Sigmoid colon (tissue), 6 donors: ENCODE measurements at regions not wholly inside any gene's neighbourhood (a gene's known extent, or its start where the extent isn't known, plus 50 kb on each side); places are given as distances from the start of the nearest gene placed in this dataset.

Experiments used
- DNase-seq: peaks from one replicate; pipeline ENCODE4 v3.0.0-alpha.2; 2019
- H3K27ac ChIP-seq, 4 donors: fragments of 200-600 bp; sonication (generic); one replicate each; pipeline ENCODE4 v1.5.1; 2016 to 2019; ENCODE audit warnings: mild to moderate bottlenecking in 1 of 4
- H3K27me3 ChIP-seq, 3 donors: fragments of 200-600 bp; sonication (generic); one replicate each; pipeline ENCODE4 v1.5.1; 2019; ENCODE audit warnings: mild to moderate bottlenecking in 1 of 3
- H3K36me3 ChIP-seq, 4 donors: fragments of 200-600 bp; sonication (generic); one replicate each; pipeline ENCODE4 v1.5.1; 2016 to 2019
- H3K4me1 ChIP-seq, 4 donors: fragments of 200-600 bp; sonication (generic); one replicate each; pipeline ENCODE4 v1.5.1; 2017 to 2019
- H3K4me3 ChIP-seq, 4 donors: fragments of 200-600 bp; sonication (generic); one replicate each; pipeline ENCODE4 v1.5.1; 2017 to 2019; ENCODE audit warnings: mild to moderate bottlenecking in 2 of 4, moderate library complexity in 1 of 4
- H3K9me3 ChIP-seq, 4 donors: fragments of 200-600 bp in 3 of 4; sonication (generic) in 3 of 4; one replicate each; pipeline versions ENCODE4 v1.5.1 to v1.6.1; 2013 to 2019
- EP300 ChIP-seq, 4 donors: sonication (generic); formaldehyde crosslinking; IDR thresholded peaks; one replicate each; pipeline ENCODE4 v1.6.1; 2017; ENCODE audit warnings: antibody characterized with exemption in 4 of 4
- POLR2A ChIP-seq, 2 donors: fragments of 450-650 bp; IDR thresholded peaks; one replicate each; pipeline ENCODE4 v1.6.1; 2016; ENCODE audit warnings: antibody characterized with exemption in 2 of 2, mild to moderate bottlenecking in 2 of 2, moderate library complexity in 2 of 2
- POLR2AphosphoS5 ChIP-seq, 4 donors: sonication (generic); formaldehyde crosslinking; IDR thresholded peaks; one replicate each; pipeline ENCODE4 v1.6.1; 2017; ENCODE audit warnings: antibody characterized with exemption in 4 of 4
- WGBS, 2 donors: extraction: QIAGEN DNeasy Blood & Tissue Kit; methylation state at CpG; one replicate each; pipeline ENCODE4 v1.1.7; 2013; 5-methylcytosine and 5-hydroxymethylcytosine counted together
- intact Hi-C: fragments of 100-400 bp; cut with DNase I; formaldehyde crosslinking; loops from one replicate; pipeline ENCODE4 v1.15.1; 2023
- TF ChIP-seq, protein P1 (sequence below), 4 experiments: fragments of 450-650 bp in 3 of 4; fragments of 200-600 bp in 1 of 4; IDR thresholded peaks; one replicate each; pipeline ENCODE4 v1.5.1; 2016 to 2019; ENCODE audit warnings: antibody characterized with exemption in 4 of 4, mild to moderate bottlenecking in 3 of 4, moderate library complexity in 2 of 4
- donor health status: healthy with polysubstance abuse.
- donor health status: healthy.

GRCh38 chr5:138658676-138659075, 83.5 kb upstream of the HSPA9 start:
- H3K9me3 ChIP-seq = no peaks in the 10 kb centered on the region
- peak; percentile 21 for DNase-seq
- intact Hi-C loops = no loop called here
- H3K36me3 ChIP-seq = no peaks in the 10 kb centered on the region
- H3K27me3 ChIP-seq = no peaks in the 10 kb centered on the region
- H3K4me3 ChIP-seq = no peak overlapping the region
- H3K4me1 ChIP-seq = peaks cover 0 to 12% (median 10%) of the 10 kb centered on the region in 4 donors
- H3K27ac ChIP-seq = no peak overlapping the region
- TF ChIP-seq EP300 (IDR thresholded peaks at IDR 0.05) (no peak), POLR2AphosphoS5 (IDR thresholded peaks at IDR 0.05) (no peak), POLR2A (IDR thresholded peaks at IDR 0.05) (no peak)
- TF ChIP-seq, protein P1, sequence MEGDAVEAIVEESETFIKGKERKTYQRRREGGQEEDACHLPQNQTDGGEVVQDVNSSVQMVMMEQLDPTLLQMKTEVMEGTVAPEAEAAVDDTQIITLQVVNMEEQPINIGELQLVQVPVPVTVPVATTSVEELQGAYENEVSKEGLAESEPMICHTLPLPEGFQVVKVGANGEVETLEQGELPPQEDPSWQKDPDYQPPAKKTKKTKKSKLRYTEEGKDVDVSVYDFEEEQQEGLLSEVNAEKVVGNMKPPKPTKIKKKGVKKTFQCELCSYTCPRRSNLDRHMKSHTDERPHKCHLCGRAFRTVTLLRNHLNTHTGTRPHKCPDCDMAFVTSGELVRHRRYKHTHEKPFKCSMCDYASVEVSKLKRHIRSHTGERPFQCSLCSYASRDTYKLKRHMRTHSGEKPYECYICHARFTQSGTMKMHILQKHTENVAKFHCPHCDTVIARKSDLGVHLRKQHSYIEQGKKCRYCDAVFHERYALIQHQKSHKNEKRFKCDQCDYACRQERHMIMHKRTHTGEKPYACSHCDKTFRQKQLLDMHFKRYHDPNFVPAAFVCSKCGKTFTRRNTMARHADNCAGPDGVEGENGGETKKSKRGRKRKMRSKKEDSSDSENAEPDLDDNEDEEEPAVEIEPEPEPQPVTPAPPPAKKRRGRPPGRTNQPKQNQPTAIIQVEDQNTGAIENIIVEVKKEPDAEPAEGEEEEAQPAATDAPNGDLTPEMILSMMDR (IDR thresholded peaks at IDR 0.05) = no peak
- 79 to 84% methylated on average over 6 of the region's 6 CpGs for WGBS, 2 donors

DNA sequence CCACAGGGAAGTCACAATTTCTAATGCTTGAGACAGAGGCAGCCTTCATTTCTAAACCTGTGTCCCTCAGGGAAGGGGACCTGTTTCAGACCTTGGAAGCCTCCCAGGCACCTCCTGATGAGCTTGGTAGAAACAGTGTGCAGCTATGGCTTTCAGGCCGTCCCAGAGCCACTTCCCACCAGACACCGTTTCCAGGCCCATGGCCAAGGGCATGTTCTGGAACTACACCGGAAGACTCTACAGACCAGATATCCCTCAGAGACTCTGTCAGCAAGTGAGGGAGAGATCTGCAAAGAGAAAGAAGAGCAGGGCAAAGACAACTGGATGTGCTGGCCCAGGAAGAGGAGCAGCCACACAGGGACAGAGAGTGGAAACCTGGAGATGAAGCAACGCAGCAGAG, 82.2 kb upstream of the HSPA9 start:
- Histone ChIP-seq H3K4me3 (no peak overlapping the region), H3K27me3 (no peaks in the 10 kb centered on the region), H3K36me3 (no peaks in the 10 kb centered on the region), H3K4me1 (peaks cover 0 to 12% (median 10%) of the 10 kb centered on the region in 4 donors), H3K9me3 (no peaks in the 10 kb centered on the region), H3K27ac (peak overlapping the region in 3 of 4 donors; percentile 4 to 54 (median 34))
- peak; percentile 61 for DNase-seq
- TF ChIP-seq EP300 (IDR thresholded peaks at IDR 0.05) (no peak), POLR2AphosphoS5 (IDR thresholded peaks at IDR 0.05) (no peak), POLR2A (IDR thresholded peaks at IDR 0.05) (no peak)
- intact Hi-C loops = no loop called here
- WGBS, 2 donors = 88 to 93% methylated on average over 4 of the region's 4 CpGs

- intact Hi-C loops = no loop called here
- H3K4me3 ChIP-seq = no peak overlapping the region
- peak overlapping the region in 3 of 4 donors; percentile 4 to 54 (median 34) for H3K27ac ChIP-seq
- H3K9me3 ChIP-seq = no peaks in the 10 kb centered on the region
- 78 to 80% methylated on average over 4 of the region's 4 CpGs for WGBS, 2 donors
- H3K4me1 ChIP-seq = peaks cover 0 to 12% (median 10%) of the 10 kb centered on the region in 4 donors
- no peaks in the 10 kb centered on the region for H3K36me3 ChIP-seq
- no peaks in the 10 kb centered on the region for H3K27me3 ChIP-seq
- peak; percentile 35 for DNase-seq
- TF ChIP-seq POLR2AphosphoS5 (IDR thresholded peaks at IDR 0.05) = no peak
- TF ChIP-seq, protein P1 (IDR thresholded peaks at IDR 0.05) = no peak
- TF ChIP-seq POLR2A (IDR thresholded peaks at IDR 0.05) = no peak
- no peak for TF ChIP-seq EP300 (IDR thresholded peaks at IDR 0.05)
These were observed 81.7 kb upstream of the HSPA9 start for GRCh38 chr5:138656916-138657315.

GRCh38 chr5:138655530-138656190, 80.5 kb upstream of the HSPA9 start:
- peaks cover 0 to 12% (median 10%) of the 10 kb centered on the region in 4 donors for H3K4me1 ChIP-seq
- H3K9me3 ChIP-seq = no peaks in the 10 kb centered on the region
- H3K27me3 ChIP-seq = no peaks in the 10 kb centered on the region
- peak overlapping the region in 1 of 4 donors; percentile 31 for H3K27ac ChIP-seq
- intact Hi-C loops = no loop called here
- WGBS, 2 donors = 89 to 90% methylated on average over 6 of the region's 6 CpGs
- H3K36me3 ChIP-seq = no peaks in the 10 kb centered on the region
- TF ChIP-seq POLR2A (IDR thresholded peaks at IDR 0.05) (no peak), EP300 (IDR thresholded peaks at IDR 0.05) (no peak), POLR2AphosphoS5 (IDR thresholded peaks at IDR 0.05) (peak in 1 of 4 donors; percentile 9)
- TF ChIP-seq, protein P1 (IDR thresholded peaks at IDR 0.05) = no peak
- DNase-seq = peak; percentile 75
- H3K4me3 ChIP-seq = no peak overlapping the region

DNA sequence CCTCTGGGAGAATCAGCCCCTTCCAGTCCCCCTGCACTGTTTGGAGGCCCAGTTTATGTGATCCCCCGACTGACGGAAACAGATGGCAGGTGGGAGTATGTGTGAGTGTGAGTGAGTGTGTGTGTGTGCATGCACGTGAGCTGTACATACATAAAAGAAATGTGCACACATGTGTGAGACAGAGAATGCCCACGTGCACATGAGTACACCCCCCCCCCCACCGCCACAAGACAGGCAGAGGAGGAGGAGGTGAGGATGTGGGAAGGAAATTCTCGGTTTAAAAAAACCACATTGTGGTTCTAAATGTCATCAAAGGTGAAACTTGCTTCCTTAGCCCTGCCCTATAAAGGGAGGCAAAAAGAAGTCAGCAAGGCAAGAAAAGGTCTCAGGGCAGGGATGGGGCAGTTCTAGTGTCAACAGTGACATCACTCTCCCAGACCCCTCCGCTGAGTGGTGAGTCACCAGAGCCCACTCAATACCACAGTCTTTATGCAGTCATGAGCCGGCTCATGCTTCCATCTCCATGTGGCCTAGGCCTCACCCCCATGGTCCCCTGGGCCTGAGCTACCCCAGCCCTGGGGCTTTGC, 79.2 kb upstream of the HSPA9 start:
- intact Hi-C loops = no loop called here
- Histone ChIP-seq H3K27ac (no peak overlapping the region), H3K27me3 (no peaks in the 10 kb centered on the region), H3K36me3 (no peaks in the 10 kb centered on the region), H3K4me3 (no peak overlapping the region), H3K4me1 (peaks cover 0 to 12% (median 10%) of the 10 kb centered on the region in 4 donors), H3K9me3 (no peaks in the 10 kb centered on the region)
- 42 to 71% methylated on average over 8 of the region's 8 CpGs for WGBS, 2 donors
- DNase-seq = no peak
- TF ChIP-seq EP300 (IDR thresholded peaks at IDR 0.05) (no peak), POLR2AphosphoS5 (IDR thresholded peaks at IDR 0.05) (no peak)
- TF ChIP-seq, protein P1 (IDR thresholded peaks at IDR 0.05) = no peak
